Activated CD4-positive, alpha-beta T cell treated with anti-CD3 and anti-CD28 coated beads for 36 hours (primary cell): ENCODE measurements at regions not wholly inside any gene's neighbourhood (a gene's known extent, or its start where the extent isn't known, plus 50 kb on each side); places are given as distances from the start of the nearest gene placed in this dataset.

ENCODE experiments used
- ATAC-seq: fragments of 200-7000 bp; cut with Tn5 transposase; one replicate; pipeline ENCODE4 v1.10.0; 2021; ENCODE audit warnings: mild to moderate bottlenecking, moderate library complexity
- CTCF ChIA-PET: fragments of 350-600 bp; sonication (Branson Sonifier 250); formaldehyde crosslinking; loops from one replicate; lab custom pipeline; 2021; ENCODE audit warnings: antibody characterized with exemption; lab: Charles Lee
- POLR2A ChIA-PET: fragments of 350-600 bp; sonication (Branson Sonifier 250); formaldehyde crosslinking; loops from one replicate; lab custom pipeline; 2021; ENCODE audit warnings: antibody characterized with exemption, inconsistent platforms; lab: Charles Lee
- DNase-seq: peaks from one replicate; pipeline ENCODE4 v3.0.0-alpha.2; 2020
- H3K27ac Mint-ChIP-seq: one replicate; pipeline ENCODE4 v1.8.0; 2021; ENCODE audit warnings: mixed read lengths
- H3K27me3 Mint-ChIP-seq: one replicate; pipeline ENCODE4 v1.8.0; 2021; ENCODE audit warnings: mixed read lengths
- H3K36me3 Mint-ChIP-seq: one replicate; pipeline ENCODE4 v1.8.0; 2021; ENCODE audit warnings: low read depth, mixed read lengths
- H3K4me1 Mint-ChIP-seq: one replicate; pipeline ENCODE4 v1.8.0; 2021; ENCODE audit warnings: mixed read lengths
- H3K4me3 Mint-ChIP-seq: one replicate; pipeline ENCODE4 v1.8.0; 2021; ENCODE audit warnings: mild to moderate bottlenecking, moderate library complexity, mixed read lengths
- H3K9me3 Mint-ChIP-seq: one replicate; pipeline ENCODE4 v1.8.0; 2021; ENCODE audit warnings: low read depth, mixed read lengths
- intact Hi-C, 2 experiments: fragments of 100-400 bp; cut with DNase I in 1 of 2; cut with micrococcal nuclease in 1 of 2; formaldehyde crosslinking; loops; one replicate each; pipeline versions ENCODE4 v1.14.2 to v1.15.1; 2022 to 2024; cut with DNase I, micrococcal nuclease

GRCh38 chr2:186256540-186256939 lies 229.5 kb upstream of the ZC3H15 start:
- Mint-ChIP-seq H3K27me3 (no peaks in the 10 kb centered on the region), H3K4me1 (no peaks in the 10 kb centered on the region), H3K36me3 (no peaks in the 10 kb centered on the region), H3K4me3 (no peak overlapping the region), H3K9me3 (peaks cover 2% of the 10 kb centered on the region), H3K27ac (no peak overlapping the region)
- CTCF ChIA-PET, result no interaction called here
- POLR2A ChIA-PET, result no interaction called here
- intact Hi-C loops, result loop anchor here in 1 of 2 experiments (2.0 to 5.0 kb wide), 2 partner anchors 518 to 964 kb away; partner anchors contain the start of gene FSIP2
- DNase-seq (no peak), ATAC-seq (no peak)

GRCh38 chr2:186263673-186264250 lies 222.3 kb upstream of the ZC3H15 start:
- intact Hi-C loops, result loop anchor here in 1 of 2 experiments (10.0 kb wide), 1 partner anchor 381 kb away; no protein-coding TSS in a partner anchor

GRCh38 chr2:186269536-186269935 lies 216.5 kb upstream of the ZC3H15 start:
- H3K27ac Mint-ChIP-seq, result no peak overlapping the region
- peaks cover 11% of the 10 kb centered on the region for H3K36me3 Mint-ChIP-seq
- ATAC-seq (no peak), DNase-seq (no peak)
- POLR2A ChIA-PET, result no interaction called here
- CTCF ChIA-PET, result interaction anchor here (0.5 kb wide), 1 partner anchor 1795 kb away, joined by 3 read pairs; no protein-coding TSS in a partner anchor
- no peak overlapping the region for H3K4me3 Mint-ChIP-seq
- no peaks in the 10 kb centered on the region for H3K4me1 Mint-ChIP-seq
- no peaks in the 10 kb centered on the region for H3K27me3 Mint-ChIP-seq
- H3K9me3 Mint-ChIP-seq, result peaks cover 18% of the 10 kb centered on the region
- intact Hi-C loops, result loop anchor here in 1 of 2 experiments (10.0 kb wide), 1 partner anchor 375 kb away; no protein-coding TSS in a partner anchor

More at GRCh38 chr2:186263673-186264250, 222.3 kb upstream of the ZC3H15 start:
- Mint-ChIP-seq H3K9me3 (peaks cover 19% of the 10 kb centered on the region), H3K4me1 (no peaks in the 10 kb centered on the region), H3K4me3 (no peak overlapping the region), H3K27me3 (no peaks in the 10 kb centered on the region), H3K27ac (no peak overlapping the region), H3K36me3 (peaks cover 9% of the 10 kb centered on the region)
- POLR2A ChIA-PET, result no interaction called here
- no peak for DNase-seq
- ATAC-seq, result no peak
- CTCF ChIA-PET, result interaction anchor here (0.7 kb wide), 1 partner anchor 15 kb away, joined by 3 read pairs; no protein-coding TSS in a partner anchor

GRCh38 chr2:186273953-186274352 lies 212.1 kb upstream of the ZC3H15 start:
- ChIA-PET POLR2A (no interaction called here), CTCF (no interaction called here)
- H3K36me3 Mint-ChIP-seq, result peaks cover 4% of the 10 kb centered on the region
- DNase-seq (no peak), ATAC-seq (no peak)
- H3K27me3 Mint-ChIP-seq, result no peaks in the 10 kb centered on the region
- H3K4me3 Mint-ChIP-seq, result no peak overlapping the region
- no peak overlapping the region for H3K27ac Mint-ChIP-seq
- H3K9me3 Mint-ChIP-seq, result peaks cover 5% of the 10 kb centered on the region
- intact Hi-C loops, result no loop called here
- no peaks in the 10 kb centered on the region for H3K4me1 Mint-ChIP-seq

GRCh38 chr2:186274936-186275575 lies 211.0 kb upstream of the ZC3H15 start:
- Mint-ChIP-seq H3K4me3 (no peak overlapping the region), H3K4me1 (no peaks in the 10 kb centered on the region), H3K27me3 (no peaks in the 10 kb centered on the region), H3K27ac (no peak overlapping the region), H3K9me3 (peaks cover 8% of the 10 kb centered on the region), H3K36me3 (peaks cover 4% of the 10 kb centered on the region)
- intact Hi-C loops, result no loop called here
- DNase-seq (no peak), ATAC-seq (no peak)
- POLR2A ChIA-PET, result no interaction called here
- CTCF ChIA-PET, result no interaction called here

GRCh38 chr2:186276909-186277308 lies 209.2 kb upstream of the ZC3H15 start:
- intact Hi-C loops, result no loop called here
- ChIA-PET POLR2A (no interaction called here), CTCF (no interaction called here)
- H3K4me3 Mint-ChIP-seq, result no peak overlapping the region
- DNase-seq (no peak), ATAC-seq (no peak)
- H3K9me3 Mint-ChIP-seq, result peaks cover 11% of the 10 kb centered on the region
- H3K4me1 Mint-ChIP-seq, result no peaks in the 10 kb centered on the region
- H3K27ac Mint-ChIP-seq, result no peak overlapping the region
- H3K36me3 Mint-ChIP-seq, result peaks cover 4% of the 10 kb centered on the region
- no peaks in the 10 kb centered on the region for H3K27me3 Mint-ChIP-seq

GRCh38 chr2:186281726-186282125 lies 204.3 kb upstream of the ZC3H15 start:
- H3K9me3 Mint-ChIP-seq, result peaks cover 6% of the 10 kb centered on the region
- no peak for DNase-seq
- H3K27me3 Mint-ChIP-seq, result no peaks in the 10 kb centered on the region
- ChIA-PET CTCF (no interaction called here), POLR2A (no interaction called here)
- no peak overlapping the region for H3K4me3 Mint-ChIP-seq
- intact Hi-C loops, result no loop called here
- no peaks in the 10 kb centered on the region for H3K4me1 Mint-ChIP-seq
- no peaks in the 10 kb centered on the region for H3K36me3 Mint-ChIP-seq
- H3K27ac Mint-ChIP-seq, result no peak overlapping the region
- ATAC-seq, result no peak

GRCh38 chr2:186294248-186294888 lies 191.7 kb upstream of the ZC3H15 start:
- ATAC-seq, result no peak
- ChIA-PET POLR2A (no interaction called here), CTCF (no interaction called here)
- no peak for DNase-seq
- Mint-ChIP-seq H3K27ac (no peak overlapping the region), H3K27me3 (no peaks in the 10 kb centered on the region), H3K9me3 (no peaks in the 10 kb centered on the region), H3K4me3 (no peak overlapping the region), H3K36me3 (peaks cover 2% of the 10 kb centered on the region), H3K4me1 (no peaks in the 10 kb centered on the region)
- intact Hi-C loops, result no loop called here

GRCh38 chr2:186299610-186300009 lies 186.4 kb upstream of the ZC3H15 start:
- no peaks in the 10 kb centered on the region for H3K9me3 Mint-ChIP-seq

GRCh38 chr2:186302263-186302662 lies 183.8 kb upstream of the ZC3H15 start:
- H3K36me3 Mint-ChIP-seq, result peaks cover 2% of the 10 kb centered on the region
- ATAC-seq, result no peak
- ChIA-PET CTCF (no interaction called here), POLR2A (no interaction called here)
- no peaks in the 10 kb centered on the region for H3K9me3 Mint-ChIP-seq
- no peak for DNase-seq
- no peaks in the 10 kb centered on the region for H3K4me1 Mint-ChIP-seq
- no peaks in the 10 kb centered on the region for H3K27me3 Mint-ChIP-seq
- intact Hi-C loops, result no loop called here
- H3K4me3 Mint-ChIP-seq, result no peak overlapping the region
- H3K27ac Mint-ChIP-seq, result no peak overlapping the region

More at GRCh38 chr2:186299610-186300009, 186.4 kb upstream of the ZC3H15 start:
- ChIA-PET CTCF (no interaction called here), POLR2A (no interaction called here)
- H3K27ac Mint-ChIP-seq, result no peak overlapping the region
- ATAC-seq, result no peak
- intact Hi-C loops, result no loop called here
- no peaks in the 10 kb centered on the region for H3K4me1 Mint-ChIP-seq
- peaks cover 2% of the 10 kb centered on the region for H3K36me3 Mint-ChIP-seq
- no peak overlapping the region for H3K4me3 Mint-ChIP-seq
- H3K27me3 Mint-ChIP-seq, result no peaks in the 10 kb centered on the region
- no peak for DNase-seq

GRCh38 chr2:186303091-186303490 lies 183.0 kb upstream of the ZC3H15 start:
- H3K36me3 Mint-ChIP-seq, result peaks cover 2% of the 10 kb centered on the region
- H3K27me3 Mint-ChIP-seq, result no peaks in the 10 kb centered on the region
- intact Hi-C loops, result no loop called here
- H3K4me3 Mint-ChIP-seq, result no peak overlapping the region
- ChIA-PET POLR2A (no interaction called here), CTCF (no interaction called here)
- no peak overlapping the region for H3K27ac Mint-ChIP-seq
- ATAC-seq (no peak), DNase-seq (no peak)
- no peaks in the 10 kb centered on the region for H3K9me3 Mint-ChIP-seq
- H3K4me1 Mint-ChIP-seq, result no peaks in the 10 kb centered on the region

- ChIA-PET POLR2A (no interaction called here), CTCF (no interaction called here)
These were observed 182.0 kb upstream of the ZC3H15 start for GRCh38 chr2:186304064-186304463.

More at GRCh38 chr2:186304064-186304463, 182.0 kb upstream of the ZC3H15 start:
- H3K4me1 Mint-ChIP-seq, result no peaks in the 10 kb centered on the region
- no peaks in the 10 kb centered on the region for H3K9me3 Mint-ChIP-seq
- no peak overlapping the region for H3K27ac Mint-ChIP-seq
- H3K27me3 Mint-ChIP-seq, result no peaks in the 10 kb centered on the region
- ATAC-seq (no peak), DNase-seq (no peak)
- intact Hi-C loops, result no loop called here
- H3K4me3 Mint-ChIP-seq, result no peak overlapping the region
- no peaks in the 10 kb centered on the region for H3K36me3 Mint-ChIP-seq
